RWPE2 (cell line): ENCODE measurements at regions not wholly inside any gene's neighbourhood (a gene's known extent, or its start where the extent isn't known, plus 50 kb on each side); places are given as distances from the start of the nearest gene placed in this dataset.
A peak's percentile ranks its signal among the peaks of the same experiment; 100 is the strongest.

ENCODE experiments used
- ATAC-seq: fragments of 200-7000 bp; cut with Tn5 transposase; 3 replicates; pipeline ENCODE4 v1.9.1; 2021; ENCODE audit warnings: low read depth
- DNase-seq: peaks from one replicate; pipeline ENCODE4 v3.0.0-alpha.2; 2020; ENCODE audit warnings: low spot score
- H3K27ac ChIP-seq: fragments of 450-650 bp; 2 replicates; pipeline ENCODE4 v1.5.1; 2017; ENCODE audit warnings: mild to moderate bottlenecking; ENCODE audit not compliant: poor library complexity, severe bottlenecking
- H3K27me3 ChIP-seq: fragments of 250-450 bp; sonication (Bioruptor Pico); 2 replicates; pipeline ENCODE4 v1.5.1; 2021; ENCODE audit warnings: mild to moderate bottlenecking, moderate library complexity; ENCODE audit not compliant: insufficient read depth, poor library complexity, severe bottlenecking
- H3K36me3 ChIP-seq: fragments of 250-450 bp; sonication (Bioruptor Pico); 2 replicates; pipeline ENCODE4 v1.5.1; 2020; ENCODE audit warnings: low read depth, mild to moderate bottlenecking, moderate library complexity
- H3K4me1 ChIP-seq: fragments of 250-450 bp; sonication (Bioruptor Pico); 2 replicates; pipeline ENCODE4 v1.5.1; 2021; ENCODE audit warnings: mild to moderate bottlenecking, moderate library complexity; ENCODE audit not compliant: insufficient read depth, poor library complexity, severe bottlenecking
- H3K4me3 ChIP-seq: fragments of 250-450 bp; sonication (Bioruptor Pico); 2 replicates; pipeline ENCODE4 v1.5.1; 2021; ENCODE audit warnings: mild to moderate bottlenecking, moderate library complexity; ENCODE audit not compliant: severe bottlenecking
- H3K9me3 ChIP-seq: fragments of 250-450 bp; sonication (Bioruptor Pico); 2 replicates; pipeline ENCODE4 v1.5.1; 2021; ENCODE audit warnings: mild to moderate bottlenecking, moderate library complexity; ENCODE audit not compliant: severe bottlenecking
- TF ChIP-seq, protein P1 (sequence below): fragments of 450-650 bp; IDR thresholded peaks from one replicate; pipeline ENCODE4 v1.5.1; 2017; ENCODE audit warnings: mild to moderate bottlenecking, moderate library complexity; ENCODE audit not compliant: poor library complexity, severe bottlenecking

DNA sequence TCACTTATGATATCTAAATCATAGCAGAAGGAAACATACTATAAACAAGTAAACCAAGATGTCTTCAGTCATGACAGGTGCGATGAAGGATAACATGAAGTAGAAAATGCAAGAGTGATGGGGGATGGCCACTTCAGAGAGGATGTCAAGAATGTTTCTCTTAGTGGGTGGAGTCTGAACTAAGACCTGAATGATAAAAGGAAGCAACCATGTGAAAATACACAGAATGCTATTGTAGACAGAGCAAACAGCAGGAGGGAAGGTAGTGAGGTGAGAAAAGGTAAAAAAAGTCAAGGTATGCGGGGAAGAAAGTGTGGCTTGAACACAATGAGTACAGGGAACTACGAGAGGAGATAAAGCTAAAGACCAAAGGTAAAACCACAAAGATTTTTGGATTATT is 341.6 kb downstream of the FBXO15 start:
- DNase-seq (no peak), ATAC-seq (no peak)
- H3K4me3 ChIP-seq = no peak overlapping the region
- H3K36me3 ChIP-seq = no peaks in the 10 kb centered on the region
- TF ChIP-seq, protein P1, sequence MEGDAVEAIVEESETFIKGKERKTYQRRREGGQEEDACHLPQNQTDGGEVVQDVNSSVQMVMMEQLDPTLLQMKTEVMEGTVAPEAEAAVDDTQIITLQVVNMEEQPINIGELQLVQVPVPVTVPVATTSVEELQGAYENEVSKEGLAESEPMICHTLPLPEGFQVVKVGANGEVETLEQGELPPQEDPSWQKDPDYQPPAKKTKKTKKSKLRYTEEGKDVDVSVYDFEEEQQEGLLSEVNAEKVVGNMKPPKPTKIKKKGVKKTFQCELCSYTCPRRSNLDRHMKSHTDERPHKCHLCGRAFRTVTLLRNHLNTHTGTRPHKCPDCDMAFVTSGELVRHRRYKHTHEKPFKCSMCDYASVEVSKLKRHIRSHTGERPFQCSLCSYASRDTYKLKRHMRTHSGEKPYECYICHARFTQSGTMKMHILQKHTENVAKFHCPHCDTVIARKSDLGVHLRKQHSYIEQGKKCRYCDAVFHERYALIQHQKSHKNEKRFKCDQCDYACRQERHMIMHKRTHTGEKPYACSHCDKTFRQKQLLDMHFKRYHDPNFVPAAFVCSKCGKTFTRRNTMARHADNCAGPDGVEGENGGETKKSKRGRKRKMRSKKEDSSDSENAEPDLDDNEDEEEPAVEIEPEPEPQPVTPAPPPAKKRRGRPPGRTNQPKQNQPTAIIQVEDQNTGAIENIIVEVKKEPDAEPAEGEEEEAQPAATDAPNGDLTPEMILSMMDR = no peak
- no peak overlapping the region for H3K27ac ChIP-seq
- no peaks in the 10 kb centered on the region for H3K9me3 ChIP-seq
- no peaks in the 10 kb centered on the region for H3K4me1 ChIP-seq
- no peaks in the 10 kb centered on the region for H3K27me3 ChIP-seq

DNA sequence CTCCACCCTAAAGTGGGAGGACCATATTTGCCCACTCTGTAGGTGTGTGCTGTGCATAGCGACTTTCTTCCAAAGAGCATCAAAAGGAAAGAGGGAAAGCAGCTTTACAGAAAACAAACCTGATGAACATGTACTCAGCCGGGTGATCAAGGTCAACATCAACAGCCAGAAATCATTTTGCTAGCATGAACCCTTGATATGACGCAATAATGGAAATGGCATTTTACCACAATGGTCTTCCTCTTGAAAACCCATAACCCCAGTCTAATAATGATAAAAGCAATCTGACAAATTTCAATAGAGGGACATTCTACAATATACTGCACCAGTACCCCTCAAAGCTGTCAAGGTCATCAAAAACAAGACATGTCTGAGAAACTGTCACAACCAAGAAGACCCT is 350.2 kb downstream of the FBXO15 start:
- ATAC-seq (no peak), DNase-seq (no peak)
- no peaks in the 10 kb centered on the region for H3K27me3 ChIP-seq
- no peaks in the 10 kb centered on the region for H3K36me3 ChIP-seq
- no peak overlapping the region for H3K4me3 ChIP-seq
- no peak overlapping the region for H3K27ac ChIP-seq
- no peaks in the 10 kb centered on the region for H3K9me3 ChIP-seq
- TF ChIP-seq, protein P1 = no peak
- peaks cover 12% of the 10 kb centered on the region for H3K4me1 ChIP-seq

DNA sequence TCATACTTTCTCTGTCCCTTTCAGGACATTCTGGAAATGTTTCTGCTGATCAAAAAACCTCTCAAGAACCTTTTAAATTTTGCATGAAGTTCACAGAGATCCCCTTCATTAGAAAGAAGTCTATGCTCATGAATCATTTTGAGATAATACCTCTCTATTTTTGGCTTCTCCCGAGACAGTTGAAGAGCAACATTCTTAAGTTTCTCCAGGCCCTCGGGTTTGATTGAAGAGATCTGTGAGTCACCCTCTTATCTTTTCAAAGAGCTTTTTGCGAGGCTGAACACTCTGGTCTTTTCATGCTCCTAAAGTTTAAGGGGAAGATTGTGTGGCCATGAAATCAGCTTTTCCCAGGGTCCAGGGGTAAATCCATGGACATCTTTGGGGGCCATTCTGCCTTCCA is 354.2 kb downstream of the FBXO15 start:
- Histone ChIP-seq H3K4me1 (peaks cover 28% of the 10 kb centered on the region), H3K27ac (no peak overlapping the region), H3K36me3 (no peaks in the 10 kb centered on the region), H3K4me3 (no peak overlapping the region), H3K9me3 (no peaks in the 10 kb centered on the region), H3K27me3 (no peaks in the 10 kb centered on the region)
- TF ChIP-seq, protein P1 = no peak
- DNase-seq (no peak), ATAC-seq (peak; percentile 78)

DNA sequence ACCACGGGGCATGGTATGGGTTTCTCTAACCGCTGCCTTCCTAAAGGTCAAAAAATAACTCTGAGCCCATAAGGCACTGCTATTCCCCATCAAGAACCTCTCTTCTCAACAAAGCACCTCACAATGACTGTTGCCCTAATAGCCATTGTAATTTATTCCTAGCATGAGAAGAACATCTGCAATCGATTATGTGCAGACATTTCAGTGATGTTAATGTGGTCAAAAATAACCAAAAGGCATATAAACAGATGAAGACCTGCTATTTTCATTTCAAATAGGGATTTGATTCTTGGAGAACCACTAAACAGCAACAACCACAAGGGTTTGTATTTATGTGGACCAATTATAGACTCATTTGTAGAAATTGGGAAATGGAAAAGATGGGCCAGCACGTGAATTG is 356.6 kb downstream of the FBXO15 start:
- DNase-seq = no peak
- Histone ChIP-seq H3K4me1 (peaks cover 28% of the 10 kb centered on the region), H3K9me3 (no peaks in the 10 kb centered on the region), H3K36me3 (no peaks in the 10 kb centered on the region), H3K4me3 (no peak overlapping the region), H3K27me3 (no peaks in the 10 kb centered on the region), H3K27ac (peak overlapping the region; percentile 35)
- ATAC-seq = no peak
- TF ChIP-seq, protein P1 = no peak

DNA sequence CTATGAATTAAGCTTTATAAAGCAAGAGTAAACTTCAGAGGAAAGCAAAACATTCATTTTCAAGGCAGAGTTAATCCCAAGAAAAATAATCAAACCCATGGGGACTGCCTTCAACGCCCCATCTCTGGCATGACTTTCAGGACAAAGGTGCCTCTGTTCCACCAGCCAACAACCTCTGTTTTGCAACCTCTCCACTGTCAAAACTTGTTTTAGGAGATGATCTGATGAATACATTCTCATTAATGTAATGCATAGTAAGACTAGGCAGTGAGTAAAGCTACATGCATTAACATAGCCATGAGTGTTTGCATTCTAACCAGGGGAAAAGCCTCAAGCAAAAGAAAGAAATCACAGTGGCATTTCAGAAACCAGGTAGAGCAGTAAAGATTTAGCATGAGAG is 357.0 kb downstream of the FBXO15 start:
- peak overlapping the region; percentile 35 for H3K27ac ChIP-seq
- H3K4me3 ChIP-seq = no peak overlapping the region
- ATAC-seq (peak; percentile 83), DNase-seq (no peak)
- H3K27me3 ChIP-seq = no peaks in the 10 kb centered on the region
- H3K9me3 ChIP-seq = no peaks in the 10 kb centered on the region
- peaks cover 31% of the 10 kb centered on the region for H3K4me1 ChIP-seq
- TF ChIP-seq, protein P1 = no peak
- no peaks in the 10 kb centered on the region for H3K36me3 ChIP-seq
